DND-41 (cell line): ENCODE measurements at regions not wholly inside any gene's neighbourhood (a gene's known extent, or its start where the extent isn't known, plus 50 kb on each side); places are given as distances from the start of the nearest gene placed in this dataset.

Source experiments
- CTCF ChIP-seq: IDR thresholded peaks from 2 replicates; pipeline ENCODE4 v1.5.1; 2012; ENCODE audit warnings: borderline replicate concordance, low read length, moderate library complexity, mild to moderate bottlenecking; ENCODE audit not compliant: poor library complexity, severe bottlenecking; ENCODE audit errors: extremely low read depth
- EZH2 ChIP-seq: IDR thresholded peaks from 3 replicates; pipeline ENCODE4 v1.6.1; 2012; ENCODE audit warnings: borderline replicate concordance, low read depth, mild to moderate bottlenecking, moderate library complexity, low read length, inconsistent platforms; ENCODE audit not compliant: severe bottlenecking

GRCh38 chr5:67381236-67381880 lies 184.8 kb upstream of the CD180 start:
- TF ChIP-seq CTCF = no peak
- TF ChIP-seq EZH2 = no peak
